Ishikawa (cell line): ENCODE measurements at regions not wholly inside any gene's neighbourhood (a gene's known extent, or its start where the extent isn't known, plus 50 kb on each side); places are given as distances from the start of the nearest gene placed in this dataset.

Source experiments
- CEBPB ChIP-seq: IDR thresholded peaks from 2 replicates; pipeline ENCODE4 v1.6.1; 2012
- CREB1 ChIP-seq: IDR thresholded peaks from 2 replicates; pipeline ENCODE4 v1.6.1; 2012; ENCODE audit warnings: low read depth
- EGR1 ChIP-seq: IDR thresholded peaks from 2 replicates; pipeline ENCODE4 v1.6.1; 2012
- EP300 ChIP-seq: IDR thresholded peaks from 2 replicates; pipeline ENCODE4 v1.6.1; 2012; ENCODE audit warnings: borderline replicate concordance
- FOXM1 ChIP-seq: IDR thresholded peaks from 2 replicates; pipeline ENCODE4 v1.6.1; 2012; ENCODE audit warnings: low read depth, borderline replicate concordance
- NFIC ChIP-seq: IDR thresholded peaks from 2 replicates; pipeline ENCODE4 v1.6.1; 2012
- RAD21 ChIP-seq: IDR thresholded peaks from 2 replicates; pipeline ENCODE4 v1.6.1; 2012; ENCODE audit warnings: low read depth
- REST ChIP-seq: IDR thresholded peaks from 2 replicates; pipeline ENCODE4 v1.6.1; 2012; ENCODE audit warnings: low read depth, mild to moderate bottlenecking
- TAF1 ChIP-seq: IDR thresholded peaks from 2 replicates; pipeline ENCODE4 v1.6.1; 2012; ENCODE audit warnings: low read depth, mild to moderate bottlenecking
- TCF12 ChIP-seq: IDR thresholded peaks from 2 replicates; pipeline ENCODE4 v1.6.1; 2012; ENCODE audit warnings: low read depth
- TEAD4 ChIP-seq: IDR thresholded peaks from 2 replicates; pipeline ENCODE4 v1.6.1; 2012
- USF1 ChIP-seq: IDR thresholded peaks from 2 replicates; pipeline ENCODE4 v1.6.1; 2012
- YY1 ChIP-seq: IDR thresholded peaks from 2 replicates; pipeline ENCODE4 v1.6.1; 2012; ENCODE audit warnings: low read depth
- TF ChIP-seq, protein P1 (sequence below): IDR thresholded peaks from 2 replicates; pipeline ENCODE4 v1.6.1; 2012

DNA sequence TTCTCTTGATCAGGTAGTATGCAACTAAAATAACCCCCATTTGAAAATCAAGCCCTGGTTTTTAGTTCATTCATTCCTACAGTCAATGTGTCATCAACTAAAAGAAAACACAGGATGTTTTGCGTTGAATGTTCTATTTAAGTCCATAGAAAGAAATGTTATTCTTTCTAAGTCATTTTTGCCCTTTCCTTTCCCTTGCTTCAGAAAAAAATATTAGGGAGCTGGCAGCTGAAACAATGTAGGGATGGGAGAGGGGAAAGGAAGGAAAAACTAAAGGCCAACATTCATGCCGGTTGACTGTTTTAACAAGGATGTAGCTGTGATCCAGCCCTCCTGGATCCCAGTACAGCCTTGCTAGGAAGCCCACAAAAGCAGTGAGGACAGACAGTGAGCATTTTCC lies 155.1 kb downstream of the BTG1 start:
- TF ChIP-seq REST (no peak), EP300 (no peak), EGR1 (no peak), TAF1 (no peak), NFIC (no peak), CREB1 (no peak), YY1 (no peak), FOXM1 (no peak), CEBPB (no peak), RAD21 (no peak), USF1 (no peak), TEAD4 (no peak), TCF12 (no peak)
- TF ChIP-seq, protein P1, sequence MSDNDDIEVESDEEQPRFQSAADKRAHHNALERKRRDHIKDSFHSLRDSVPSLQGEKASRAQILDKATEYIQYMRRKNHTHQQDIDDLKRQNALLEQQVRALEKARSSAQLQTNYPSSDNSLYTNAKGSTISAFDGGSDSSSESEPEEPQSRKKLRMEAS = no peak
